Liver (tissue), 8 donors: ENCODE measurements at regions not wholly inside any gene's neighbourhood (a gene's known extent, or its start where the extent isn't known, plus 50 kb on each side); places are given as distances from the start of the nearest gene placed in this dataset.

Experiments
- DNase-seq: peaks from one replicate; pipeline ENCODE4 v3.0.0-alpha.2; 2017; ENCODE audit warnings: low spot score
- H3K27ac ChIP-seq, 2 donors: one replicate each; pipeline ENCODE4 v1.7.0; 2013; ENCODE audit warnings: inconsistent platforms in 2 of 2, low read length in 2 of 2, control low read depth in 1 of 2, low read depth in 1 of 2, mild to moderate bottlenecking in 1 of 2
- H3K27me3 ChIP-seq, 4 donors: one replicate each; pipeline versions ENCODE4 v1.6.1 to v1.7.0; 2013; ENCODE audit warnings: low read length in 3 of 4, inconsistent platforms in 1 of 4, mild to moderate bottlenecking in 1 of 4, moderate library complexity in 1 of 4; ENCODE audit not compliant: control insufficient read depth in 4 of 4, insufficient read depth in 4 of 4
- H3K36me3 ChIP-seq, 4 donors: one replicate each; pipeline versions ENCODE4 v1.6.1 to v1.7.0; 2013; ENCODE audit warnings: low read length in 3 of 4, mild to moderate bottlenecking in 3 of 4, low read depth in 1 of 4, moderate library complexity in 1 of 4; ENCODE audit not compliant: control insufficient read depth in 4 of 4, insufficient read depth in 3 of 4
- H3K4me1 ChIP-seq, 4 donors: one replicate each; pipeline versions ENCODE4 v1.6.1 to v1.7.0; 2013; ENCODE audit warnings: low read length in 3 of 4, mild to moderate bottlenecking in 3 of 4, moderate library complexity in 1 of 4; ENCODE audit not compliant: control insufficient read depth in 4 of 4, insufficient read depth in 4 of 4
- H3K4me3 ChIP-seq, 3 donors: one replicate each; pipeline versions ENCODE4 v1.6.1 to v1.7.0; 2013; ENCODE audit warnings: low read length in 3 of 3, control low read depth in 1 of 3, low read depth in 1 of 3, mild to moderate bottlenecking in 1 of 3
- H3K9ac ChIP-seq, 2 donors: one replicate each; pipeline ENCODE4 v1.7.0; 2013; ENCODE audit warnings: low read length in 2 of 2, mild to moderate bottlenecking in 2 of 2, moderate library complexity in 2 of 2, control low read depth in 1 of 2, low read depth in 1 of 2
- H3K9me3 ChIP-seq, 4 donors: one replicate each; pipeline versions ENCODE4 v1.6.1 to v1.7.0; 2013; ENCODE audit warnings: low read length in 3 of 4; ENCODE audit not compliant: control insufficient read depth in 4 of 4
- EGR1 ChIP-seq, 2 donors: IDR thresholded peaks; 2 replicates each; pipeline ENCODE4 v1.6.1; 2016 to 2018; ENCODE audit warnings: antibody characterized with exemption in 2 of 2, low read depth in 2 of 2
- FOXA1 ChIP-seq: IDR thresholded peaks from 2 replicates; pipeline ENCODE4 v1.6.1; 2016; ENCODE audit warnings: antibody characterized with exemption
- FOXA2 ChIP-seq: IDR thresholded peaks from 2 replicates; pipeline ENCODE4 v1.6.1; 2016; ENCODE audit warnings: antibody characterized with exemption
- GABPA ChIP-seq, 2 donors: IDR thresholded peaks in 1 of 2; conservative IDR thresholded peaks in 1 of 2; 2 replicates each; pipeline ENCODE4 v1.6.1; 2016; ENCODE audit warnings: antibody characterized with exemption in 2 of 2, mild to moderate bottlenecking in 1 of 2, moderate library complexity in 1 of 2
- HNF4A ChIP-seq, 2 donors: conservative IDR thresholded peaks; 2 replicates each; pipeline ENCODE4 v1.6.1; 2016; ENCODE audit warnings: antibody characterized with exemption in 2 of 2, mild to moderate bottlenecking in 2 of 2
- HNF4G ChIP-seq: IDR thresholded peaks from 2 replicates; pipeline ENCODE4 v1.6.1; 2016; ENCODE audit warnings: antibody characterized with exemption
- JUND ChIP-seq, 2 donors: IDR thresholded peaks; 2 replicates each; pipeline ENCODE4 v1.6.1; 2016; ENCODE audit warnings: antibody characterized with exemption in 2 of 2
- NR2F2 ChIP-seq: IDR thresholded peaks from 2 replicates; pipeline ENCODE4 v1.6.1; 2016; ENCODE audit warnings: antibody characterized with exemption
- RAD21 ChIP-seq, 2 donors: IDR thresholded peaks; 2 replicates each; pipeline ENCODE4 v1.6.1; 2016; ENCODE audit warnings: antibody characterized with exemption in 2 of 2, mild to moderate bottlenecking in 2 of 2
- RXRA ChIP-seq, 2 donors: IDR thresholded peaks; 2 replicates each; pipeline ENCODE4 v1.6.1; 2017 to 2018; ENCODE audit warnings: antibody characterized with exemption in 2 of 2, mild to moderate bottlenecking in 1 of 2
- SP1 ChIP-seq: IDR thresholded peaks from 2 replicates; pipeline ENCODE4 v1.6.1; 2018; ENCODE audit warnings: antibody characterized with exemption, mild to moderate bottlenecking
- YY1 ChIP-seq: IDR thresholded peaks from 2 replicates; pipeline ENCODE4 v1.6.1; 2016; ENCODE audit warnings: antibody characterized with exemption, mild to moderate bottlenecking
- WGBS: extraction: QIAGEN DNeasy Blood & Tissue Kit; methylation state at CpG from one replicate; pipeline ENCODE4 v1.1.7; 2013; 5-methylcytosine and 5-hydroxymethylcytosine counted together
- TF ChIP-seq, protein P1 (sequence below): IDR thresholded peaks from 2 replicates; pipeline ENCODE4 v1.6.1; 2016; ENCODE audit warnings: antibody characterized with exemption, mild to moderate bottlenecking
- TF ChIP-seq, protein P2 (sequence below): fragments of 150-350 bp; IDR thresholded peaks from 2 replicates; pipeline ENCODE4 v1.5.1; 2017; ENCODE audit warnings: improper control_type of control experiment, low read depth, low read length; ENCODE audit not compliant: missing input control
- TF ChIP-seq, protein P3 (sequence below): IDR thresholded peaks from 2 replicates; pipeline ENCODE4 v1.6.1; 2016; ENCODE audit warnings: antibody characterized with exemption
- TF ChIP-seq, protein P4 (sequence below): IDR thresholded peaks from 2 replicates; pipeline ENCODE4 v1.6.1; 2016; ENCODE audit warnings: antibody characterized with exemption
- TF ChIP-seq, protein P5 (sequence below): IDR thresholded peaks from 2 replicates; pipeline ENCODE4 v1.6.1; 2016; ENCODE audit warnings: antibody characterized with exemption
- donor health status: healthy.
- donor health status: healthy.
- donor health status: healthy.
- donor health status: healthy.
- donor health status: healthy.

DNA sequence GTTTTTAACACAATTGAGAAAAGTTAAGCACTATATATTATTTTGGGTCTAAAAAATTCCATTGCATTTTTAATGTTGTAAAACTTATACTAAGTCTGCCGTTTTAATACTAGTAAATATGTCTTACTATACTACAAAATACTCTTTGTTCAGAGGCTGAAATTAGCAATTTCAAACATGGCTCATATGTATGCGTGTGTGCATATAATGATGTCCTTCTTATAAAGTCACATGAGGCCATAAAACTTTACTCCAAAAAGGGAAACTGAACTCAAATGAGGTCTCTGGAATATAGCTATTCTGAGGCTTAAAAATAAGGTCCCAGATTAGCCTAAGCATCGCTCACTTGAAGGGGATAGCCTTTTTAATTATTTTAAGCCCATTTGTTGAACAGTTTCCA is 224.0 kb downstream of the MYLK4 start (continued):
- TF ChIP-seq, protein P1, sequence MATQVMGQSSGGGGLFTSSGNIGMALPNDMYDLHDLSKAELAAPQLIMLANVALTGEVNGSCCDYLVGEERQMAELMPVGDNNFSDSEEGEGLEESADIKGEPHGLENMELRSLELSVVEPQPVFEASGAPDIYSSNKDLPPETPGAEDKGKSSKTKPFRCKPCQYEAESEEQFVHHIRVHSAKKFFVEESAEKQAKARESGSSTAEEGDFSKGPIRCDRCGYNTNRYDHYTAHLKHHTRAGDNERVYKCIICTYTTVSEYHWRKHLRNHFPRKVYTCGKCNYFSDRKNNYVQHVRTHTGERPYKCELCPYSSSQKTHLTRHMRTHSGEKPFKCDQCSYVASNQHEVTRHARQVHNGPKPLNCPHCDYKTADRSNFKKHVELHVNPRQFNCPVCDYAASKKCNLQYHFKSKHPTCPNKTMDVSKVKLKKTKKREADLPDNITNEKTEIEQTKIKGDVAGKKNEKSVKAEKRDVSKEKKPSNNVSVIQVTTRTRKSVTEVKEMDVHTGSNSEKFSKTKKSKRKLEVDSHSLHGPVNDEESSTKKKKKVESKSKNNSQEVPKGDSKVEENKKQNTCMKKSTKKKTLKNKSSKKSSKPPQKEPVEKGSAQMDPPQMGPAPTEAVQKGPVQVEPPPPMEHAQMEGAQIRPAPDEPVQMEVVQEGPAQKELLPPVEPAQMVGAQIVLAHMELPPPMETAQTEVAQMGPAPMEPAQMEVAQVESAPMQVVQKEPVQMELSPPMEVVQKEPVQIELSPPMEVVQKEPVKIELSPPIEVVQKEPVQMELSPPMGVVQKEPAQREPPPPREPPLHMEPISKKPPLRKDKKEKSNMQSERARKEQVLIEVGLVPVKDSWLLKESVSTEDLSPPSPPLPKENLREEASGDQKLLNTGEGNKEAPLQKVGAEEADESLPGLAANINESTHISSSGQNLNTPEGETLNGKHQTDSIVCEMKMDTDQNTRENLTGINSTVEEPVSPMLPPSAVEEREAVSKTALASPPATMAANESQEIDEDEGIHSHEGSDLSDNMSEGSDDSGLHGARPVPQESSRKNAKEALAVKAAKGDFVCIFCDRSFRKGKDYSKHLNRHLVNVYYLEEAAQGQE, result no peak

DNA sequence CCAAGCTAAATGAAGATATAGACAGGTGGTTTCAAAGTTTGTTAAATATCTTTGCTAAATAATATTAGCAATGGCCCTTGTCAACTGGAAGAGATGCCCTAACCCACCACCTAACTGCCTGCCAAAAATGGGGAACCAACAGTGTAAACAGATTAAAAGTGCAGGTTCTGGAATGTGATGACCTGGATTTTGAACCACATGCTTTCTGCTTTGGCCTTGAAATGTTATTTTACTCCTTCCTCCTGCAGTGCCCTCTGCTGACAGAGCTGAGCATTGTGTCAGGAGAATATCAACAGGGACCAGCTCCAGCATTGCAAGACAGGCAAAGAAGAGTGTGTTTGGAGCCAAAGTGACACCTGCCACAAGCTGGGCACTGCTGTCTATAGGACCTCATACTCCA is 226.6 kb downstream of the MYLK4 start:
- TF ChIP-seq, protein P2, sequence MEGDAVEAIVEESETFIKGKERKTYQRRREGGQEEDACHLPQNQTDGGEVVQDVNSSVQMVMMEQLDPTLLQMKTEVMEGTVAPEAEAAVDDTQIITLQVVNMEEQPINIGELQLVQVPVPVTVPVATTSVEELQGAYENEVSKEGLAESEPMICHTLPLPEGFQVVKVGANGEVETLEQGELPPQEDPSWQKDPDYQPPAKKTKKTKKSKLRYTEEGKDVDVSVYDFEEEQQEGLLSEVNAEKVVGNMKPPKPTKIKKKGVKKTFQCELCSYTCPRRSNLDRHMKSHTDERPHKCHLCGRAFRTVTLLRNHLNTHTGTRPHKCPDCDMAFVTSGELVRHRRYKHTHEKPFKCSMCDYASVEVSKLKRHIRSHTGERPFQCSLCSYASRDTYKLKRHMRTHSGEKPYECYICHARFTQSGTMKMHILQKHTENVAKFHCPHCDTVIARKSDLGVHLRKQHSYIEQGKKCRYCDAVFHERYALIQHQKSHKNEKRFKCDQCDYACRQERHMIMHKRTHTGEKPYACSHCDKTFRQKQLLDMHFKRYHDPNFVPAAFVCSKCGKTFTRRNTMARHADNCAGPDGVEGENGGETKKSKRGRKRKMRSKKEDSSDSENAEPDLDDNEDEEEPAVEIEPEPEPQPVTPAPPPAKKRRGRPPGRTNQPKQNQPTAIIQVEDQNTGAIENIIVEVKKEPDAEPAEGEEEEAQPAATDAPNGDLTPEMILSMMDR, result peak; percentile 28
- no peak for TF ChIP-seq NR2F2
- TF ChIP-seq, protein P1, result no peak
- TF ChIP-seq RAD21 (IDR thresholded peaks at IDR 0.05), result peak; percentile 41 to 58
- no peak for TF ChIP-seq EGR1 (IDR thresholded peaks at IDR 0.05; ENCODE audit: low read depth in 2 of 2)
- no peak for TF ChIP-seq YY1
- TF ChIP-seq HNF4A (conservative IDR thresholded peaks at IDR 0.05), result no peak
- no peak for TF ChIP-seq GABPA (IDR thresholded peaks at IDR 0.05 in 1 of 2, conservative IDR thresholded peaks at IDR 0.05 in 1 of 2)
- TF ChIP-seq SP1, result no peak
- TF ChIP-seq RXRA (IDR thresholded peaks at IDR 0.05), result no peak
- Histone ChIP-seq H3K36me3 (no peaks in the 10 kb centered on the region), H3K9me3 (peaks cover 1 to 13% (median 7%) of the 10 kb centered on the region in 4 donors), H3K4me3 (no peak overlapping the region), H3K9ac (no peak overlapping the region), H3K4me1 (no peaks in the 10 kb centered on the region), H3K27ac (no peak overlapping the region), H3K27me3 (no peaks in the 10 kb centered on the region)
- DNase-seq, result no peak

DNA sequence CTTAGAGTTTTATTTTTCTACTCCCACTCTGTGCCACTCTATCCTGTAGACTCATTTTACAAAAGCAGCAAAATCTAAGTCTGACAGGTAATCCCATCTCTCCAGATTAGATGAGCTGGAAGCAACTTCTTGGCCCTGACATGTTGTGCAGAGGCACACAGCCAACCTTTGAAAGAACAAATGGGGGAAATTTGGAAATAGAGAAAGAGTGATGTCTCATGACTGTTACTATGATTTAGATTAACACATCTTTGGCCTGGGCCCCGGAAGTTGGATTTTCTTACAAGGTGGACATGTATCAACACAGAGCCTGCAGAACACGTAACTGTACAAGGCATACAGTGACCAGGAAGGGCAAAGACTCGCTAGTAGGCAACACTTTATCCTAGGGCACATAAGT is 227.7 kb downstream of the MYLK4 start:
- no peak for DNase-seq
- 84% methylated on average over 3 of the region's 3 CpGs for WGBS
- no peak overlapping the region for H3K27ac ChIP-seq
- TF ChIP-seq, protein P2, result no peak
- TF ChIP-seq, protein P3, sequence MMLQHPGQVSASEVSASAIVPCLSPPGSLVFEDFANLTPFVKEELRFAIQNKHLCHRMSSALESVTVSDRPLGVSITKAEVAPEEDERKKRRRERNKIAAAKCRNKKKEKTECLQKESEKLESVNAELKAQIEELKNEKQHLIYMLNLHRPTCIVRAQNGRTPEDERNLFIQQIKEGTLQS, result no peak
- no peak for TF ChIP-seq RXRA (IDR thresholded peaks at IDR 0.05)
- TF ChIP-seq HNF4G, result no peak
- TF ChIP-seq SP1, result no peak
- TF ChIP-seq NR2F2, result no peak
- no peak for TF ChIP-seq JUND (IDR thresholded peaks at IDR 0.05)
- no peak for TF ChIP-seq FOXA1
- TF ChIP-seq, protein P4, sequence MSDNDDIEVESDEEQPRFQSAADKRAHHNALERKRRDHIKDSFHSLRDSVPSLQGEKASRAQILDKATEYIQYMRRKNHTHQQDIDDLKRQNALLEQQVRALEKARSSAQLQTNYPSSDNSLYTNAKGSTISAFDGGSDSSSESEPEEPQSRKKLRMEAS, result no peak
- TF ChIP-seq FOXA2, result no peak
- no peak for TF ChIP-seq HNF4A (conservative IDR thresholded peaks at IDR 0.05)
- TF ChIP-seq RAD21 (IDR thresholded peaks at IDR 0.05), result no peak
- TF ChIP-seq, protein P5, sequence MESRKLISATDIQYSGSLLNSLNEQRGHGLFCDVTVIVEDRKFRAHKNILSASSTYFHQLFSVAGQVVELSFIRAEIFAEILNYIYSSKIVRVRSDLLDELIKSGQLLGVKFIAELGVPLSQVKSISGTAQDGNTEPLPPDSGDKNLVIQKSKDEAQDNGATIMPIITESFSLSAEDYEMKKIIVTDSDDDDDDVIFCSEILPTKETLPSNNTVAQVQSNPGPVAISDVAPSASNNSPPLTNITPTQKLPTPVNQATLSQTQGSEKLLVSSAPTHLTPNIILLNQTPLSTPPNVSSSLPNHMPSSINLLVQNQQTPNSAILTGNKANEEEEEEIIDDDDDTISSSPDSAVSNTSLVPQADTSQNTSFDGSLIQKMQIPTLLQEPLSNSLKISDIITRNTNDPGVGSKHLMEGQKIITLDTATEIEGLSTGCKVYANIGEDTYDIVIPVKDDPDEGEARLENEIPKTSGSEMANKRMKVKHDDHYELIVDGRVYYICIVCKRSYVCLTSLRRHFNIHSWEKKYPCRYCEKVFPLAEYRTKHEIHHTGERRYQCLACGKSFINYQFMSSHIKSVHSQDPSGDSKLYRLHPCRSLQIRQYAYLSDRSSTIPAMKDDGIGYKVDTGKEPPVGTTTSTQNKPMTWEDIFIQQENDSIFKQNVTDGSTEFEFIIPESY, result no peak

More for the DNA sequence above, 227.7 kb downstream of the MYLK4 start:
- peaks cover 4 to 17% (median 7%) of the 10 kb centered on the region in 4 donors for H3K9me3 ChIP-seq
- no peak overlapping the region for H3K4me3 ChIP-seq
- H3K36me3 ChIP-seq, result no peaks in the 10 kb centered on the region
- H3K27me3 ChIP-seq, result no peaks in the 10 kb centered on the region
- H3K4me1 ChIP-seq, result no peaks in the 10 kb centered on the region
- no peak overlapping the region for H3K9ac ChIP-seq
